ENCODE measurements at regions not wholly inside any gene's neighbourhood (a gene's known extent, or its start where the extent isn't known, plus 50 kb on each side); places are given as distances from the start of the nearest gene placed in this dataset.

DNA sequence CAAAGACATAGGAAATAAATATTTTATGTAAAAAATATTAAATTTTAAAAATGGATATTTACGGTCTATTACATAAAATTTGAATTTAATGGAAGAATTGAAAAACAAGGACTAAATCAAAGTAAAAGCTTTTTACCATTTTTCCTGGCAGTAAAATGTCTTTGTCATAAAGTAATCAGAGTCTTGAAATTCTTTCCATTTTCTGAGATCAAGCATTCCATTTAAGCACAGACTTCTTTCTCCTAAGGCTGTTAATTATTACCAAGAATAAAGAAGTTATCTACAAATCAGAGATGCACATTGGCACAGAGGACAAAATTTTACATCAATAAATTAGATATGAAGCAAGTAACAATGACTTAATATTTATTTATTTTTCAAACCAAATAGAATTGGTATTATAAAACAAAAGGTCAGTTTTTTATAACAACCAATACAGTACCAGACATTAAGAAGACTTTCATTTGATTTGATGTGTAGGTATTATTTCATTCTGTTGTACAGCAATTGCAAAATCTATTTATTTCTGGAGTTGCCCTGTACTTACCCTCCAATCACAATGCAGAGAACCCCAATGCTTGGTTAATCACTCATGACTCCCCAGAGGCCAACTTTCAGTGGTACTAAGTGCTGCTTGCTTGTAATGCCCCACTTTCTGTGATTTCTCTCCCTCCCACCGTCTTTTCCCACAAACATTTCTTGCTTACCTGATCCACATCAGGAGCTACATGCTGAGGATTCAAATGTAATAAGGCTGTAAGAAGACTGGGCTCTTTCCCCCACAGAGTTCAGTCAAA lies 254.6 kb downstream of the GASK1B start:
- no peak for TF ChIP-seq ZNF384 (IDR thresholded peaks at IDR 0.05)
- no peak for TF ChIP-seq SUZ12 (IDR thresholded peaks at IDR 0.05)
- TF ChIP-seq FOXM1 (IDR thresholded peaks at IDR 0.05; ENCODE audit: borderline replicate concordance), result no peak
- TF ChIP-seq CTBP1 (IDR thresholded peaks at IDR 0.05; ENCODE audit: borderline replicate concordance), result no peak
- no peak for TF ChIP-seq ARNT (IDR thresholded peaks at IDR 0.05)
- TF ChIP-seq FOXK2 (IDR thresholded peaks at IDR 0.05), result no peak
- TF ChIP-seq NFRKB (IDR thresholded peaks at IDR 0.05), result no peak
- TF ChIP-seq, protein P1, sequence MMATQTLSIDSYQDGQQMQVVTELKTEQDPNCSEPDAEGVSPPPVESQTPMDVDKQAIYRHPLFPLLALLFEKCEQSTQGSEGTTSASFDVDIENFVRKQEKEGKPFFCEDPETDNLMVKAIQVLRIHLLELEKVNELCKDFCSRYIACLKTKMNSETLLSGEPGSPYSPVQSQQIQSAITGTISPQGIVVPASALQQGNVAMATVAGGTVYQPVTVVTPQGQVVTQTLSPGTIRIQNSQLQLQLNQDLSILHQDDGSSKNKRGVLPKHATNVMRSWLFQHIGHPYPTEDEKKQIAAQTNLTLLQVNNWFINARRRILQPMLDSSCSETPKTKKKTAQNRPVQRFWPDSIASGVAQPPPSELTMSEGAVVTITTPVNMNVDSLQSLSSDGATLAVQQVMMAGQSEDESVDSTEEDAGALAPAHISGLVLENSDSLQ (IDR thresholded peaks at IDR 0.05), result no peak
